PC-3 (cell line): ENCODE measurements at regions not wholly inside any gene's neighbourhood (a gene's known extent, or its start where the extent isn't known, plus 50 kb on each side); places are given as distances from the start of the nearest gene placed in this dataset.
"Not testable (repeated sequence)": the region's sequence is repeated elsewhere in the genome, so short reads cannot be mapped to it uniquely, and the experiment has no call there.

Experiments
- ATAC-seq: fragments of 200-7000 bp; cut with Tn5 transposase; 2 replicates; pipeline ENCODE4 v1.9.1; 2020; ENCODE audit warnings: mild to moderate bottlenecking, moderate library complexity
- BruUV-seq: library from RNA; stranded (reverse); fragments of 400-500 nt; replicated peaks from 2 replicates; lab custom pipeline; 2021; lab: Mats Ljungman, UMichigan
- CTCF ChIA-PET: fragments of 300-600 bp; sonication (Branson Sonifier 250); formaldehyde crosslinking; loops from one replicate; lab custom pipeline; 2022; ENCODE audit warnings: antibody characterized with exemption; lab: Charles Lee
- POLR2A ChIA-PET: fragments of 300-600 bp; sonication (Branson Sonifier 250); formaldehyde crosslinking; loops from one replicate; lab custom pipeline; 2022; ENCODE audit warnings: antibody characterized with exemption; ENCODE audit not compliant: unreplicated experiment; lab: Charles Lee
- DNase-seq: peaks from one replicate; pipeline ENCODE4 v3.0.0-alpha.2; 2015
- H2AFZ ChIP-seq: fragments of 300-600 bp; sonication (generic); 2 replicates; pipeline ENCODE4 v1.6.0; 2016; ENCODE audit warnings: antibody characterized with exemption, low read length
- H3F3A ChIP-seq: fragments of 300-600 bp; sonication (generic); one replicate; pipeline ENCODE4 v1.6.0; 2017; ENCODE audit warnings: antibody characterized with exemption, low read length, control low read depth, mild to moderate bottlenecking; ENCODE audit not compliant: unreplicated experiment
- H3K27ac ChIP-seq: fragments of 300-600 bp; sonication (generic); 2 replicates; pipeline ENCODE4 v1.5.1; 2016; ENCODE audit warnings: mild to moderate bottlenecking, low read length
- H3K27me3 ChIP-seq: fragments of 300-600 bp; sonication (generic); 2 replicates; pipeline ENCODE4 v1.6.1; 2016; ENCODE audit warnings: low read length, mixed read lengths
- H3K36me3 ChIP-seq: fragments of 300-600 bp; sonication (generic); 2 replicates; pipeline ENCODE4 v1.6.1; 2016; ENCODE audit warnings: low read depth, mixed run types, low read length, mixed read lengths
- H3K4me1 ChIP-seq: fragments of 300-600 bp; sonication (generic); 2 replicates; pipeline ENCODE4 v1.5.1; 2016; ENCODE audit warnings: low read length; ENCODE audit not compliant: insufficient read depth
- H3K4me2 ChIP-seq: fragments of 300-600 bp; sonication (generic); 2 replicates; pipeline ENCODE4 v1.6.0; 2016; ENCODE audit warnings: low read length
- H3K4me3 ChIP-seq: fragments of 300-600 bp; sonication (generic); 2 replicates; pipeline ENCODE4 v1.5.1; 2016; ENCODE audit warnings: mild to moderate bottlenecking, low read length, mixed read lengths
- H3K79me2 ChIP-seq: fragments of 300-600 bp; sonication (generic); 2 replicates; pipeline ENCODE4 v1.6.1; 2017; ENCODE audit warnings: low read length, mixed read lengths
- H3K9ac ChIP-seq: fragments of 300-600 bp; sonication (generic); 2 replicates; pipeline ENCODE4 v1.6.0; 2016; ENCODE audit warnings: mild to moderate bottlenecking, low read length
- H3K9me2 ChIP-seq: fragments of 300-600 bp; sonication (generic); replicated peaks from 2 replicates; pipeline ENCODE4 v1.6.1; 2016; ENCODE audit warnings: mixed run types, low read length, mixed read lengths
- H3K9me3 ChIP-seq: fragments of 300-600 bp; sonication (generic); 2 replicates; pipeline ENCODE4 v1.6.1; 2016; ENCODE audit warnings: low read length, mixed read lengths
- H4K20me1 ChIP-seq: fragments of 300-600 bp; sonication (generic); 2 replicates; pipeline ENCODE4 v1.6.1; 2016; ENCODE audit warnings: low read length, mixed read lengths
- EZH2 ChIP-seq: fragments of 300-600 bp; sonication (generic); IDR thresholded peaks from one replicate; pipeline ENCODE4 v1.6.1; 2017; ENCODE audit warnings: antibody characterized with exemption, mild to moderate bottlenecking, low read length; ENCODE audit not compliant: unreplicated experiment
- EZH2phosphoT487 ChIP-seq: fragments of 300-600 bp; sonication (generic); IDR thresholded peaks from 2 replicates; pipeline ENCODE4 v1.6.1; 2018; ENCODE audit warnings: mild to moderate bottlenecking, antibody characterized with exemption, low read length, borderline replicate concordance
- intact Hi-C: fragments of 100-400 bp; cut with micrococcal nuclease; formaldehyde crosslinking; loops from 2 replicates; pipeline ENCODE4 v1.9.0; 2023
- TF ChIP-seq, protein P1 (sequence below): fragments of 300-600 bp; sonication (generic); conservative IDR thresholded peaks from 2 replicates; pipeline ENCODE4 v1.5.1; 2017; ENCODE audit warnings: antibody characterized with exemption, low read depth, mild to moderate bottlenecking, low read length

DNA sequence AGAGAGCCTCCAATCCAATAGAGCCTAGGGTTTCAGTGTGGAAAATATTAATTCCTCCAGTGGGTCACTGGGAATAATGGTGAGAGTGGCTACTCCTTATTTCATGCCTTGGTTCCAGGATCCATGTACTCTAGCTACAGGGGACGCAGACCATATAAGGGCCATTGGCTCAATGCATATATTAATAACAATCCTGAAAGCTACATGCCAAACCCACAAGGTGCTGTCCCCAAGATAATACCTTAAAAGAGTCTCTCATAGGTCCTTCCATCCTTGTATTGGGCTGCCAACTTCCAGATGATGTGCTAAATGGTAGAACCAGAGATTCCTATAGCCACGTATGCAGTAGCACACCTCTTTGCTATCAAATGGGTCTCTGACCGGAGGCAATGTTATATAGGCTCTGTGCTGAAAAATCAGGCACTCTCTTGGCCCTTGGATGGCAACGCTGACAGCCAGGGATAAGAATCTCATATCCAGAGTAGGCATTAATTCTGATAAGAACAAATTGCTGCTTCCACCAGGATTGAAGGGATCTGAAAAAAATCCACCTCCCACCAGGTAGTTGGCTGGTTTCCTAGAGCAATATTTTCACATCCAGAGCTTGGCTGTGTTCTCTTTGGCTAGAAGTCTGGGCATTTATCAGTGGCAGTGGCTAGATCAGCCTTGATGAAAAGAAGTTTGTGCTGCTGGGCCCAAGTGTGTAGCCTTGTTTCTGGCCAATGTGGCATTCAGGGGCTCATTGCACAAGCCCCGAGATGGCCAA, 218.1 kb upstream of the MGAT5 start:
- Histone ChIP-seq H3F3A (no peaks in the 10 kb centered on the region), H3K36me3 (no peaks in the 10 kb centered on the region), H3K27me3 (peaks cover 40% of the 10 kb centered on the region), H3K79me2 (no peaks in the 10 kb centered on the region), H4K20me1 (no peaks in the 10 kb centered on the region), H3K4me2 (no peak overlapping the region), H3K9me3 (no peaks in the 10 kb centered on the region), H3K9ac (no peak overlapping the region), H3K27ac (no peak overlapping the region), H3K9me2 (no peaks in the 10 kb centered on the region), H2AFZ (no peak overlapping the region), H3K4me3 (no peak overlapping the region), H3K4me1 (no peaks in the 10 kb centered on the region)
- TF ChIP-seq EZH2phosphoT487 (no peak), EZH2 (no peak)
- TF ChIP-seq, protein P1, sequence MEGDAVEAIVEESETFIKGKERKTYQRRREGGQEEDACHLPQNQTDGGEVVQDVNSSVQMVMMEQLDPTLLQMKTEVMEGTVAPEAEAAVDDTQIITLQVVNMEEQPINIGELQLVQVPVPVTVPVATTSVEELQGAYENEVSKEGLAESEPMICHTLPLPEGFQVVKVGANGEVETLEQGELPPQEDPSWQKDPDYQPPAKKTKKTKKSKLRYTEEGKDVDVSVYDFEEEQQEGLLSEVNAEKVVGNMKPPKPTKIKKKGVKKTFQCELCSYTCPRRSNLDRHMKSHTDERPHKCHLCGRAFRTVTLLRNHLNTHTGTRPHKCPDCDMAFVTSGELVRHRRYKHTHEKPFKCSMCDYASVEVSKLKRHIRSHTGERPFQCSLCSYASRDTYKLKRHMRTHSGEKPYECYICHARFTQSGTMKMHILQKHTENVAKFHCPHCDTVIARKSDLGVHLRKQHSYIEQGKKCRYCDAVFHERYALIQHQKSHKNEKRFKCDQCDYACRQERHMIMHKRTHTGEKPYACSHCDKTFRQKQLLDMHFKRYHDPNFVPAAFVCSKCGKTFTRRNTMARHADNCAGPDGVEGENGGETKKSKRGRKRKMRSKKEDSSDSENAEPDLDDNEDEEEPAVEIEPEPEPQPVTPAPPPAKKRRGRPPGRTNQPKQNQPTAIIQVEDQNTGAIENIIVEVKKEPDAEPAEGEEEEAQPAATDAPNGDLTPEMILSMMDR, result no peak
- no TSS peak for BruUV-seq
- intact Hi-C loops, result no loop called here
- ChIA-PET POLR2A (no interaction called here), CTCF (no interaction called here)
- no peak for ATAC-seq
- DNase-seq, result no peak

DNA sequence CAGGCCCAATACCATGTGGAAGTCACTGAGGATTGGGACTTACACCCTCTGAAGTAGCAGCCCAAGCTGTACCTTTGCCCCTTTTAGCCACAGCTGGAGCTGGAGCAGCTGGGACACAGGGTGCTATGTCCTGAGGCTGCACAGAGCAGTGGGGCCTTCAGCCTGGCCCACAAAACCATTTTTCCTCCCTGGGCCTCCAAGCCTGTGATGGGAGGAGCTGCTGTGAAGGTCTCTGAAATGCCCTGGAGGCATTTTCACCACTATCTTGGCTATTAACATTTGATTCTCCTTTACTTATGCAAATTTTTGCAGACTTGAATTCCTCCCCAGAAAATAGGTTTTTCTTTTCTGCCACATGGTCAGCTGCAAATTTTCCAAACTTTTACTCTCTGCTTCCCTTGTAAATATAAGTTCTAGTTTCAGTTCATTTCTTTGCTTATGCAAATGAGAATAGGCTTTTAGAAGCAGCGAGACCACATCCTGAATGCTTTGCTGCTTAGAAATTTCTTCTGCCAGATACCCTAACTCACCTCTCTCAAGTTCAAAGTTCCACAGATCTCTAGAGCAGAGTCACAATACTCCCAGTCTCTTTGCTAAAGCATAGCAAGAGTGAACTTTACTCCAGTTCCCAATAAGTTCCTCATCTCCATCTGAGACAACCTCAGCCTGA, 213.8 kb upstream of the MGAT5 start:
- Histone ChIP-seq H3K9me3 (no peaks in the 10 kb centered on the region), H2AFZ (no peak overlapping the region), H3K27me3 (peaks cover 11% of the 10 kb centered on the region; the same call in 1 of the 2 replicates), H3K79me2 (no peaks in the 10 kb centered on the region), H4K20me1 (no peaks in the 10 kb centered on the region), H3K27ac (no peak overlapping the region), H3K4me2 (no peak overlapping the region), H3K36me3 (no peaks in the 10 kb centered on the region), H3F3A (no peaks in the 10 kb centered on the region), H3K9ac (no peak overlapping the region), H3K9me2 (no peaks in the 10 kb centered on the region), H3K4me1 (no peaks in the 10 kb centered on the region), H3K4me3 (no peak overlapping the region)
- no TSS peak for BruUV-seq
- DNase-seq (no peak), ATAC-seq (no peak)
- CTCF ChIA-PET, result no interaction called here
- POLR2A ChIA-PET, result no interaction called here
- intact Hi-C loops, result no loop called here
- no peak for TF ChIP-seq EZH2phosphoT487
- TF ChIP-seq, protein P1, result no peak
- no peak for TF ChIP-seq EZH2

DNA sequence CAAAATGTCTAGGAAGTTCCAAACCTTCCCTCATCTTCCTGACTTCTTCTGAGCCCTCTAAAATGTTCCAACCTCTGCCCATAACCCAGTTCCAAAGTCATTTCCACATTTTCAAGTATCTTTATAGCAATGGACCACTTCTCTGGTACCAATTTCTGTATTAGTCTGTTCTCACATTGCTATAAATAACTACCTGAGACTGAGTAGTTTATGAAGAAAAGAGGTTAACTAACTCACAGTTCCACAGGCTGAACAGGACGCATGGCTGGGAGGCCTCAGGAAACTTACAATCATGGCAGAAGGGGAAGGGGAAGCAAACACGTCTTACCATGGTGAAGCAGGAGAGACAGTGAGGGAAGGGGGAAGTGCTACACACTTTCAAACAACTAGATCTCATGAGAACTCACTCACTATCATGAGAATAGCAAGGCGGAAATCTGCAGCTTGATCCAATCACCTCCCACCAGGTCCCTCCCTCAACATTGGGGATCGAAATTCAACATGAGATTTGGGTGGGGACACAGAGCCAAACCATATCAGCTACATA, 213.2 kb upstream of the MGAT5 start:
- CTCF ChIA-PET, H3K9me2 ChIP-seq, H4K20me1 ChIP-seq, H3K27ac ChIP-seq, H3K79me2 ChIP-seq, POLR2A ChIA-PET, H3K9me3 ChIP-seq, H3K36me3 ChIP-seq, ATAC-seq, H3K4me3 ChIP-seq, DNase-seq, H3F3A ChIP-seq, H3K4me2 ChIP-seq, intact Hi-C loops, H3K9ac ChIP-seq, H3K4me1 ChIP-seq, H3K27me3 ChIP-seq, H2AFZ ChIP-seq, BruUV-seq: not testable (repeated sequence)
